HG03571 (cell line): ENCODE measurements at regions not wholly inside any gene's neighbourhood (a gene's known extent, or its start where the extent isn't known, plus 50 kb on each side); places are given as distances from the start of the nearest gene placed in this dataset.
"Not testable (repeated sequence)": the region's sequence is repeated elsewhere in the genome, so short reads cannot be mapped to it uniquely, and the experiment has no call there.

Experiments
- ATAC-seq: cut with Tn5 transposase; IDR thresholded peaks from one replicate; pipeline ENCODE4 v1.9.1; 2021; ENCODE audit not compliant: unreplicated experiment

GRCh38 chr10:118805146-118805545, 50.4 kb upstream of the CACUL1 start:
- ATAC-seq = no peak

DNA sequence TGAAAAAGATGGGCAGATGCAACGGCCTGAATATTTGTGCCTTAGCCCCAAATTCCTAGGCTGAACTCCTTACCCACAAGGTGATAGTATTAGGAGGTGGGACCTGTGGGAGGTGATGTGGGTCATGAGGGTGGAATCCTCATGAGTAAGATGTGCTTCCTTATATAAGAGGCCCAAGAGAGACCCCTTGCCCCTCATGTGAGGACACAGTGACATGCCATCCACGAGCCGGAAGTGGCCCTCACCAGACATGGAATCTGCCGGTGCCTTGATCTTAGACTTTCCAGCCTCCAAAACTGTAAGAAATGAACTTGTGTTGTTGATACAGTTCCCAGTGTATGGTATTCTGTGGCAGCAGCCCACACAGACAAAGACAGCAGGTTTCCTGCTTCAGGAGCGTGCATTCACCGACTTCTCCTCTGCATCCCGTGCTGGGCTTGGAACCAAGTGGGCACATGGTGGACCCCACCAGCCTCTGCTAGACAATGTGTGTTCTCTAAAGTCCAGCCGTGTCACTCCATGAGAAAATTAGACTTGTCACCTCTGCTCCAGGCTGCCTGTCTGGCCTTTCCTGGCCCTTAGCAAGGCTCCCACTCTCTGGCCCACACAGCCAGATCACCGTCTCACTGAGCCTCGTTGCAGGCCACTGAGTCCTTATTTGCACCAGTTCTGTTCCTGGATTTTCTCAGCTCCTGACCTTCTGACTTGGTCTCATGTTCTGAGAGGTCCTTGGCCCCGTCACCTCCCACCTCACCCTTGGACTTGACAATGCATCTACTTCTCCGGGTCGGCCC, 52.9 kb upstream of the CACUL1 start:
- ATAC-seq = no peak

GRCh38 chr10:118808601-118809356, 54.0 kb upstream of the CACUL1 start:
- ATAC-seq = no peak

DNA sequence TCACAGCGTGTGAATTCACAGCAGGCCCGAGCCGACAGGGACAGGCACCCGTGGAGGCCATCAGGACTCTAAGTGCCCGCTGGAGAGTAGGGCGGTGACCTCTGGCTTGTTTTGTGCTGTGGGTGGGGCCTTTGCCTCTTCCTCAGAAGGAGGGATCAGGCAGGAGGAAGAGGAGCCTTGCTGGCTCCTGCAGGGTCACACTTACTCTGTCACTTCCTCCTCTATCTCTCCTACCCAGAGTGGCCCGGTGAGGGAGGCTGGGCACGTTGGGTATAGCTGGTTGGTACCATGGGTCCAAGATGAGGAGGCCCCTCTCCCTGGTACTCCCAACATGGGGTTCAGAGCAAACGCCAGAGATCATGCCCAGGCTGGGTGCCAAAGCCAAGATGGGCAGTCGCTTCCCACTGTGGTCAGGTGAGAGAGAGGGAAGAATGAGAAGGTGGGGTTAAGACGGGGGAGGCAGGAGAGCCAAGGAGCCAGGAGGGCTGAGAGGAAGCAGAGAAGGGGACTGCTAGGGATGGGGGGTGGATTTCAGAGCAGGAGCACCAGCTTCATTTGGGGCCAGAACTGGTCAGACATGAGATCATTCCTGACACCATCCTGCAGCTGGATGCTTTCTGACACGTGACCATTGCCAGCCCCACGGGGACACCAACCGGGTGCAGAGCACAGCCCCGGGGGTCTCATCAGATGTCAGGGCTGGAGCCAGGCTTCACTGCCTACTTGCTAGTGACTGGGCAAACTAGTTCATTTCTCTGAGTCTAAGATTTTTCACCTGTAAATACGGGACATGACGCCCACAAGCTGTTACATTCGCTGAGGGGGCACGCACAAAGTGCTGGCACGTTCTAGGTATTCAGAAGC, 54.8 kb upstream of the CACUL1 start:
- ATAC-seq = no peak

- ATAC-seq = no peak
Observed at GRCh38 chr10:118810796-118811505, 56.2 kb upstream of the CACUL1 start.

DNA sequence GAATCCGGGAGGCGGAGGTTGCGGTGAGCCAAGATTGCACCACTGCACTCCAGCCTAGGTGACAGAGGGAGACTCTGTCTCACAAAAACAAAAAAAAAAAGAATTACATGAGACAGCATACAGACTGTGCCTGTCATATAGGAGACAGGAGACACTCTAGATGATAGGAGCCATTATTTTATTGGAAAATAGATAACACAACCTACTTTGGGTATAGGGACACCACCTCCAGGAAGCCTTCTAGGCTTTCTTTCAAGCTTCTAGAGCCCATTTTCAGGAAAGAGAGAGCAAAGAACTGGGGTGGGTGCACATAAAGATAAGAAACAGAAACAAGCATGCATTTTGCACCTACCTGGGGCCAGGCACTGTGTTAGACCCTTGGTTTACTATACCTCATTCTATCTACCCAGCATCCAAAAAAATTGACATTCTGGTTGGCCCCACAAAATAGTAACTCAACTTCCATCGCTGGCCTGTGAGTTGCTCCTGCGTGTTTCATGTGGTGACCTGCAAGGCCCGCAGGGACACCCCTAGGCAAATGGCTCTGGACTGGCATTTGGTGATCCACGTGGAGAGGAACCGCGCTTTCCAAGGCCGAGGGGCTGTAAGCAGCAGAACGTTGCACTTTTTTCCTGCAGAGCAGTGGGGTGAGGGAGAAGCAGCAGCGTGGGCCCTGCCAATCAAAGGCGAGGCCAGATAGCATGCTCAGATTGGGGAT, 57.1 kb upstream of the CACUL1 start:
- no peak for ATAC-seq

- no peak for ATAC-seq
Observed at GRCh38 chr10:118812393-118812740, 57.6 kb upstream of the CACUL1 start.

GRCh38 chr10:118813001-118813400, 58.2 kb upstream of the CACUL1 start:
- ATAC-seq = not testable (repeated sequence)

GRCh38 chr10:118816471-118817168, 61.9 kb upstream of the CACUL1 start:
- ATAC-seq = no peak

DNA sequence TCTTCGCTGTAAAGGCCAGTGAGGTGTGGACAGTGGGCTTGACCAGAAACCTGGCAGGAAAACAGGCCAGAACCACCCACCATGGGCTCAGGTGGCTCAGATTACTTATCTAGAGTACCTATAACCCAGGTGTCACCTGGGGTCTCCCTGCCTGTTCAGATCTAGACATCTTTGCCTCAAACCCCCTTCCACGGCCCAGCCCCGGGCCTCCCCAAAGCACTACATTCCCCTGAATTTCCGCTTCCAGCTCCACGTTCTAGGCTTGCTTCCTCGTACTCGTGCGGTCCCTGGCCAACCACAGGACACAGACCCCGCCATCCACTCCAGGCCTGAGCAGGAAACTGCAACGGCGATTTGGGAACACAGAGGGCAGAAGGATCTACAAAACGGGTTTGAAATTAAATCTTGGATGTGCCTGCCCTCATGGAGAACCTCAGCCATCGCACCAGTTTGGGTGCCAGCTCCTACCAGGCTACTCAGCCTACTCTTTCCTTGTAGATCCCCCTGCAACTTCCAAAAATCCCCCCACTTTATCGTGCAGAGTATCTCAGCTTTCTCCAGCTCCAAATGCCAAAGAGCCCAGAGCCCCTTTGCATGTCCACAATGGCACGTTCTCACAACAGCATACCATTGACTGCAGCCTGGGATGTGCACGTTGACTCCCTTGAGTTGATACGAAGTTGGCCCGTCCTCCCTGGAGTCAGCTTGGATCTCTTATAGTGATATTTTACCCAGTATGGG, 62.7 kb upstream of the CACUL1 start:
- ATAC-seq = no peak

DNA sequence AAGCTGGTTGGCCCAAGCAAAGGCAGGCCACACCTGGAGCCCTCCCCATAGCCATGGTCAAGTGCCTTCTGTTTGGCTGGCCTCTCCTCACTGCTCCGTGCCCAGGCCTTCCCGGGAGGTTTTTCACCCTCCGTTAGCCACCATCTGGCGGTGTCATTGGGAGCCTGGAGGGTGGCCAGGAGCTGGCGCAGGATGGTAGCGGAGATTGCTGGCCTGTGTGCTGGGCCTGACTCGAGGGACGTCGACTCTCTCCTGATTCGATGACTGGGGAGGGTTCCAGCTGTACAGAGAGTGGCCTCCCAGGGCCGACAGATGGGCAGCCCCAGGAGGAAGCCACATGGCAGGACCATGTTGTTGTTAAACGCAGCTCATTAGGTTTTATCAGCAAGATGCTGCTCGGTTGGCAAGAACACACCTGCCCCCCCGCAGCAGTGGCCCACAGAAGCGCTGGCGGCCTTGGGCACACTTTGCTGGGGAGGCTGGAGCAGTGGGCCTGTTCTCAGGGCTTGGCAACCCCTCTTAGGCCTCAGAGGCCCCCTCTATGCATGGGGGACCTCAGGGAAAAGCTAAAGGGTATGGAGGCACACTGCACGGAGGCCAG, 64.0 kb upstream of the CACUL1 start:
- ATAC-seq = no peak

- ATAC-seq = no peak
Observed at GRCh38 chr10:118820326-118821116, 65.8 kb upstream of the CACUL1 start.

DNA sequence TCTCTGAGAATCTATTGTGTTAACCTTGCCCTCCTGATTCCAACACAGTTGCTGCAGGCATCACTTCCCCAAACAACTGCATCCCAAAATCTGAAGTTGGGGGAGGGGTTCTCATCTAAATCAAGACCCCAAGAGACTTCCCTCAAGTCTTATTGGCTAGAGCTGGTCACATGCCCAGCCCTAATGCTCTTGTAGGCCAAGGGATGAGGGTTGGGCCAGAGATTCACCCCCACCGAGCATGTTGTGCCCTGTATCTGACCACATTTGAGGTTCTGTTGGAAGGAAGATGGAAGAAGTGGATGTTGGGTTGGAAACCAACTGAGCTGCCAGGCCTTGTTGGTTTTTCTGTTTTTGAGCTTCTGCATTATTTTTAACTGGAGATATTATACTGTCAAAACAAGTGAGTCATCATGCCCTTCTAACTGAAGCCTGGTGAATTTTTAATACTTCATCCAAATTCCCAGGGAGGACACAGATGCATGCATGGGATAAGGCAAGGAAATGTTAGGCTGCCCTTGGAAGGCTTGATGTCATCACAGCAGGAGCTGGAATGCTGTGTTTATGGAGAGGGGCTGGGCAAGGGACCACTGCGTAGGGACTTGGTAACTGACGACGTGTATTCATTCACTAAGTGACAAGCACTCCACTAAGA, 68.6 kb upstream of the CACUL1 start:
- no peak for ATAC-seq

DNA sequence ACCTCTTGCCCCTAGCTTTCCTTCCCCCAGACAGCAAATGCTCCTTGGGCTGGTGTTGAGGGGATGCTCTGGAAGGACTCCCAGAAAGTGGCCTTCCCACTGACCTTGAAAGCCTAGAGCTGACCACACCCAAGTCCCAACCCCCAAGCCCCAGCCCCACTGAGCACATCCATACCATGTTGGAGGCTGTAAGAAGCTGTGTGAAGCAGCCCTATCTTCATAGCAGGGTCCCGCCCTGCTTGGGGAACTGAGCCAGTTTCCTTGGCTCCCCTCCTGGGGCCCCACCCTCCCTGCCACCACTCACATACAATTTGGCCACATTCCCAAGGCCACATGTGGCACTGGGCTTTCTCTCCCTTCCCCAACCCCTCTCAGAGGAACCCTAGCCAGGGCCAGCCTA, 72.3 kb upstream of the CACUL1 start:
- ATAC-seq = no peak

DNA sequence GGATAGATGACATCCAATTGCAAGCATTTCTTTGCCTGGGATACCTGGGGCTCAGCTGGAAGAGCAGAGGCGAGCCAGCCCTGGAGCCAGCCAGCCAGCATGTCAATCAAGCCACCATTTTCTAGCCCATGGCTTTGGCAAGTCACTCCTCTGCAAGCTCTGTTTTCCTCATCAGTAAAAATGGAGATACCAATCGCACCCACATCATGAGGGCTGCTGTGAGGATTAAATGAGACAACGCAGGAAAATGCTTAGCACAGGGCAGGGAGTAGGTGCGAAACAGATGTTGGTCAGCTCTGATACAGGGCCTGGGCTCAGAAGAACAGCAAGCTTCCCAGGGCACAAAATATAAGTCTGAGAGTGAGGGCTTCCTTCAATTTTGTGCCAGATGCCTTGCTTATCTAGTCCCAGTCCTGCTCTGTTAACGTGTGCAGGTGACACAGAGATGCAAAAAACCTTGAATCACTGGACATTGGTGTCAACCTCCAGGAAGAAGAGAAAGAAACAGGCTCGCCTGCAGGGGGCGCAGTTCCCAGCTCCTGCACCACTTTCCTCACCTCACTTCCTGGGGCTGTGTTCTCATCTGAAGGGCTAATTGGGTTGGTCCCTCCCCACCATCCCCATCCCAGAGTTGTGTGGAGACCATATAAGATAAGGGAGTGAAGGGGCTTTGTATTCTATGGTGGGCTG, 72.8 kb upstream of the CACUL1 start:
- no peak for ATAC-seq

DNA sequence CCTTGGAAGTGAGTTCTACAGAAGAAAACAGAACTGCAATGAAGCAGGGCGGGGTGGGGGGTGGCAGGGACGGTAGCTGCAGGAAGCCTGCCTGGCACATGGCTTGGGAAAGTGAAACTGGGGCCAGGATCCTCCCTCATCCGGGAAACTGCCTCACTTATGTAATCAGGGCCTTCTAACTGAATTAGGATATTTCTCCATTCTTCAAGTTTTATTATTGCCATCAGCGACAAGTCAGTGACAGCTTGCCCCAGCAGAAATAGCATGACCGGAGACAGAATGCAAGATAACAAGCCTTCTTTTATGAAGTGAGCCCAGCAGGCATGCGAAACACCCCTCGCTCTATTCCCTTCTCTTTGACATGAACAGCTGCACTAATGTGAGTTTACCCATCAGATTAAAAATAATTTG, 77.5 kb upstream of the CACUL1 start:
- ATAC-seq = no peak

GRCh38 chr10:118834370-118834769, 79.6 kb upstream of the CACUL1 start:
- not testable (repeated sequence) for ATAC-seq
